HCT116 (cell line): ENCODE measurements at regions not wholly inside any gene's neighbourhood (a gene's known extent, or its start where the extent isn't known, plus 50 kb on each side); places are given as distances from the start of the nearest gene placed in this dataset.

ENCODE experiments used
- ATAC-seq: fragments of 200-7000 bp; cut with Tn5 transposase; 2 replicates; pipeline ENCODE4 v1.9.1; 2020; ENCODE audit warnings: mild to moderate bottlenecking, moderate library complexity
- BruUV-seq: library from RNA; stranded (reverse); fragments of 400-500 nt; replicated peaks from 2 replicates; lab custom pipeline; 2021; lab: Mats Ljungman, UMichigan
- CTCF ChIA-PET: fragments of 300-600 bp; sonication (Branson Sonifier 250); formaldehyde crosslinking; loops from one replicate; lab custom pipeline; 2021; ENCODE audit warnings: antibody characterized with exemption; lab: Charles Lee
- POLR2A ChIA-PET: fragments of 300-600, 350-600 bp; sonication (Branson Sonifier 250); formaldehyde crosslinking; loops from one replicate; lab custom pipeline; 2021; ENCODE audit warnings: antibody characterized with exemption; lab: Charles Lee
- RAD21 ChIA-PET, 2 experiments: fragments of 300-600 bp; sonication (Branson Sonifier 250); formaldehyde crosslinking; loops; one replicate each; lab custom pipeline; 2023; ENCODE audit warnings: low total read pairs in 2 of 2; ENCODE audit not compliant: uncharacterized antibody in 2 of 2, unreplicated experiment in 2 of 2, low non-redundant PET in 1 of 2; lab: Charles Lee
- DNase-seq: peaks from one replicate; pipeline ENCODE4 v3.0.0-alpha.2; 2010; ENCODE audit warnings: low read depth, low spot score
- H2AFZ ChIP-seq: fragments of 200-600 bp; shearing (Covaris generic), sonication (generic); 2 replicates; pipeline ENCODE4 v1.6.1; 2017; ENCODE audit warnings: low read depth, mixed run types, mixed read lengths, antibody characterized with exemption, low read length; ENCODE audit not compliant: poor library complexity, severe bottlenecking
- H3K27ac ChIP-seq: 2 replicates; pipeline ENCODE4 v1.5.1; 2012; ENCODE audit warnings: low read depth, low read length
- H3K27me3 ChIP-seq: fragments of 200-600 bp; sonication (generic); 2 replicates; pipeline ENCODE4 v1.6.1; 2016; ENCODE audit warnings: mixed run types, low read length, mixed read lengths; ENCODE audit not compliant: insufficient read depth
- H3K36me3 ChIP-seq, 2 experiments: fragments of 200-500 bp in 1 of 2; fragments of 200-600 bp in 1 of 2; sonication (Bioruptor generic) in 1 of 2; sonication (generic) in 1 of 2; 2 replicates each; pipeline versions ENCODE4 v1.5.1 to v1.6.1; 2014 to 2016; ENCODE audit warnings: low read length in 2 of 2, inconsistent platforms in 1 of 2, mixed read lengths in 1 of 2, mixed run types in 1 of 2; ENCODE audit not compliant: insufficient read depth in 2 of 2, control insufficient read depth in 1 of 2
- H3K4me1 ChIP-seq, 2 experiments: fragments of 200-600 bp in 1 of 2; sonication (generic) in 1 of 2; 2 replicates each; pipeline versions ENCODE4 v1.5.1 to v1.6.1; 2012 to 2017; ENCODE audit warnings: low read length in 2 of 2, inconsistent platforms in 1 of 2, mild to moderate bottlenecking in 1 of 2, mixed read lengths in 1 of 2, mixed run types in 1 of 2, moderate library complexity in 1 of 2; ENCODE audit not compliant: insufficient read depth in 2 of 2, control insufficient read depth in 1 of 2
- H3K4me2 ChIP-seq: fragments of 200-600 bp; sonication (generic); 2 replicates; pipeline ENCODE4 v1.6.1; 2017; ENCODE audit warnings: mixed run types, low read length, mixed read lengths
- H3K4me3 ChIP-seq, 2 experiments: fragments of 200-600 bp in 1 of 2; sonication (generic) in 1 of 2; replicated peaks in 1 of 2; 2 replicates each; pipeline ENCODE4 v1.5.1; 2011 to 2016; ENCODE audit warnings: low read length in 2 of 2, control low read depth in 1 of 2, low read depth in 1 of 2, mild to moderate bottlenecking in 1 of 2, mixed read lengths in 1 of 2, mixed run types in 1 of 2
- H3K79me2 ChIP-seq: fragments of 200-600 bp; sonication (generic); 2 replicates; pipeline ENCODE4 v1.6.1; 2017; ENCODE audit warnings: mild to moderate bottlenecking, mixed run types, low read length, moderate library complexity, mixed read lengths; ENCODE audit not compliant: insufficient read depth
- H3K9ac ChIP-seq: fragments of 200-600 bp; sonication (generic); 2 replicates; pipeline ENCODE4 v1.6.1; 2016; ENCODE audit warnings: low read length, mixed read lengths
- H3K9me2 ChIP-seq: fragments of 200-600 bp; sonication (generic), shearing (Covaris generic); 2 replicates; pipeline ENCODE4 v1.6.1; 2017; ENCODE audit warnings: mixed run types, mild to moderate bottlenecking, moderate library complexity; ENCODE audit not compliant: insufficient read depth
- H3K9me3 ChIP-seq, 2 experiments: fragments of 200-500 bp in 1 of 2; fragments of 200-600 bp in 1 of 2; sonication (Bioruptor generic) in 1 of 2; sonication (generic) in 1 of 2; 2 replicates each; pipeline ENCODE4 v1.6.1; 2014 to 2017; ENCODE audit warnings: low read length in 2 of 2, mixed read lengths in 2 of 2, inconsistent platforms in 1 of 2, low read depth in 1 of 2, mild to moderate bottlenecking in 1 of 2, mixed run types in 1 of 2, moderate library complexity in 1 of 2; ENCODE audit not compliant: control insufficient read depth in 1 of 2, insufficient read depth in 1 of 2
- H4K20me1 ChIP-seq: fragments of 200-600 bp; sonication (generic), shearing (Covaris generic); 2 replicates; pipeline ENCODE4 v1.6.1; 2017; ENCODE audit warnings: mixed run types, mild to moderate bottlenecking, moderate library complexity; ENCODE audit not compliant: insufficient read depth
- ELF1 ChIP-seq: IDR thresholded peaks from 2 replicates; pipeline ENCODE4 v1.6.1; 2012; ENCODE audit warnings: low read depth, borderline replicate concordance
- FOSL1 ChIP-seq: IDR thresholded peaks from 2 replicates; pipeline ENCODE4 v1.6.1; 2012; ENCODE audit warnings: low read depth
- MAX ChIP-seq: IDR thresholded peaks from 2 replicates; pipeline ENCODE4 v1.6.1; 2012
- RAD21 ChIP-seq: IDR thresholded peaks from 2 replicates; pipeline ENCODE4 v1.6.1; 2012; ENCODE audit warnings: low read depth, mild to moderate bottlenecking
- REST ChIP-seq: IDR thresholded peaks from 2 replicates; pipeline ENCODE4 v1.6.1; 2012; ENCODE audit warnings: low read depth
- intact Hi-C: fragments of 100-400 bp; cut with micrococcal nuclease; formaldehyde crosslinking; loops from 2 replicates; pipeline ENCODE4 v1.10.0; 2022

DNA sequence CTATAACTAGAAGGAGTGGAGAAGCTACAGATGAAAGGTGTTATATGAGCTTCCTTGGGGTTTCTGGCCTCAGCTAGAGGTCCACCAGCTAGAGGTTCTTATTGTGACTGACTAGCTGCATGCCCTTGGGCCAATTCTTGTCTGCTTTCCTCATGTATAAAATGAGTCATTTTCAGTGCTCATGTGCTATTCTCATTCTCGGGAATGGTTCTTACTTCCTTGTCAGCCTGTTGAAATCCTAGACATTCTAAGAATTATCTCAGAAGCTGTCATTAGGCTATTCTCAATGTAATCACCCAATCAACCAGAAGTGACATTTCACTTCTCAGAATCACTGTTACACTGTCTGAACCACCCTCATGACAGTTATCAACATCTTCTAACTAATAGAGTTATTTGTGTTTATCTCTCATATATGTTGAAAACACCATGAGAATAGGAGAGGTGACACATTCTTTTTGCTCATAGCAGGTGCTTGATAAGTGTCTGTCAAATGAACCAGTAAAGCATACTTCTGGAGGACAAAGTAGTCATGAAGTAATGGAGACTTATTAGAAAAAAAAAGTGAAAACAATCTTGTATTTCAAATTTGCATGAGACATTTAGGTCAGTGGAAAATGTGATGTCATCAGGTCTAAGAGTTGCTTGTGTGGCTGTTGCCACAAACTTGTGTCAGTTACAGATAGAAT is 122.8 kb upstream of the IVNS1ABP start:
- ChIA-PET POLR2A (no interaction called here), RAD21 (no interaction called here), CTCF (no interaction called here)
- H3K4me3 ChIP-seq = no peak overlapping the region
- H3K79me2 ChIP-seq = no peaks in the 10 kb centered on the region
- no peak overlapping the region for H3K9ac ChIP-seq
- H3K4me2 ChIP-seq = no peak overlapping the region
- H3K27me3 ChIP-seq = no peaks in the 10 kb centered on the region
- H3K4me1 ChIP-seq = peaks cover 0 to 12% of the 10 kb centered on the region in 2 experiments; a peak in 2 of 4 replicates
- no peaks in the 10 kb centered on the region for H3K36me3 ChIP-seq
- DNase-seq (no peak), ATAC-seq (no peak)
- H3K27ac ChIP-seq = no peak overlapping the region
- intact Hi-C loops = no loop called here
- no peaks in the 10 kb centered on the region for H4K20me1 ChIP-seq
- TF ChIP-seq RAD21 (no peak), MAX (0 out of 2 replicates have a peak, but pooled peaks have one; percentile 21), REST (no peak), ELF1 (no peak), FOSL1 (peak; percentile 46)
- TF ChIP-seq, all 23 proteins: peak for 2
- Histone ChIP-seq H2AFZ (no peak overlapping the region), H3K9me3 (no peaks in the 10 kb centered on the region), H3K9me2 (no peaks in the 10 kb centered on the region; the same call in 1 of the 2 replicates)
- no TSS peak for BruUV-seq
